Bronchial epithelial cell (primary cell): ENCODE measurements at regions not wholly inside any gene's neighbourhood (a gene's known extent, or its start where the extent isn't known, plus 50 kb on each side); places are given as distances from the start of the nearest gene placed in this dataset.

Experiments used
- DNase-seq: peaks from one replicate; pipeline ENCODE4 v3.0.0-alpha.2; 2010; ENCODE audit warnings: low read depth
- FAIRE-seq: peaks from 2 replicates; lab custom pipeline; 2011; peaks lifted over from hg19 to GRCh38; lab: Jason Lieb, UNC
- H3K27me3 ChIP-seq: 2 replicates; pipeline ENCODE4 v1.5.1; 2011; ENCODE audit warnings: low read length; ENCODE audit not compliant: control insufficient read depth, insufficient read depth
- H3K36me3 ChIP-seq: 2 replicates; pipeline ENCODE4 v1.5.1; 2011; ENCODE audit warnings: low read length; ENCODE audit not compliant: control insufficient read depth, insufficient read depth
- H3K4me3 ChIP-seq: 2 replicates; pipeline ENCODE4 v1.5.1; 2011; ENCODE audit warnings: mild to moderate bottlenecking, low read depth, low read length, control low read depth
- CTCF ChIP-seq: IDR thresholded peaks from 2 replicates; pipeline ENCODE4 v1.5.1; 2011; ENCODE audit warnings: mild to moderate bottlenecking, moderate library complexity, low read length, control low read depth, inconsistent platforms; ENCODE audit not compliant: insufficient read depth, severe bottlenecking

GRCh38 chr4:59240011-59240410 lies 1960.1 kb upstream of the ADGRL3 start:
- H3K36me3 ChIP-seq, result no peaks in the 10 kb centered on the region
- no peak for TF ChIP-seq CTCF
- H3K4me3 ChIP-seq, result no peak overlapping the region
- DNase-seq (no peak), FAIRE-seq (no peak)
- H3K27me3 ChIP-seq, result no peaks in the 10 kb centered on the region

- no peak for FAIRE-seq
- TF ChIP-seq CTCF, result no peak
- Histone ChIP-seq H3K27me3 (no peaks in the 10 kb centered on the region), H3K4me3 (no peak overlapping the region), H3K36me3 (no peaks in the 10 kb centered on the region)
- DNase-seq, result no peak
These were observed 1957.1 kb upstream of the ADGRL3 start for GRCh38 chr4:59243038-59243437.

GRCh38 chr4:59247032-59247431 lies 1953.1 kb upstream of the ADGRL3 start:
- no peak for TF ChIP-seq CTCF
- DNase-seq, result no peak
- H3K4me3 ChIP-seq, result no peak overlapping the region
- no peak for FAIRE-seq
- no peaks in the 10 kb centered on the region for H3K36me3 ChIP-seq
- H3K27me3 ChIP-seq, result no peaks in the 10 kb centered on the region

GRCh38 chr4:59248313-59248712 lies 1951.8 kb upstream of the ADGRL3 start:
- no peaks in the 10 kb centered on the region for H3K36me3 ChIP-seq
- no peak for TF ChIP-seq CTCF
- no peaks in the 10 kb centered on the region for H3K27me3 ChIP-seq
- FAIRE-seq, result no peak
- no peak for DNase-seq
- H3K4me3 ChIP-seq, result no peak overlapping the region

- no peak for DNase-seq
- H3K4me3 ChIP-seq, result no peak overlapping the region
- H3K27me3 ChIP-seq, result no peaks in the 10 kb centered on the region
- TF ChIP-seq CTCF, result no peak
- no peaks in the 10 kb centered on the region for H3K36me3 ChIP-seq
- no peak for FAIRE-seq
These were observed 1951.0 kb upstream of the ADGRL3 start for GRCh38 chr4:59249110-59249509.

- no peak for DNase-seq
- no peak for TF ChIP-seq CTCF
- Histone ChIP-seq H3K27me3 (no peaks in the 10 kb centered on the region), H3K4me3 (no peak overlapping the region), H3K36me3 (no peaks in the 10 kb centered on the region)
- no peak for FAIRE-seq
These were observed 1942.1 kb upstream of the ADGRL3 start for GRCh38 chr4:59258002-59258401.
